ENCODE measurements at regions not wholly inside any gene's neighbourhood (a gene's known extent, or its start where the extent isn't known, plus 50 kb on each side); places are given as distances from the start of the nearest gene placed in this dataset.

DNA sequence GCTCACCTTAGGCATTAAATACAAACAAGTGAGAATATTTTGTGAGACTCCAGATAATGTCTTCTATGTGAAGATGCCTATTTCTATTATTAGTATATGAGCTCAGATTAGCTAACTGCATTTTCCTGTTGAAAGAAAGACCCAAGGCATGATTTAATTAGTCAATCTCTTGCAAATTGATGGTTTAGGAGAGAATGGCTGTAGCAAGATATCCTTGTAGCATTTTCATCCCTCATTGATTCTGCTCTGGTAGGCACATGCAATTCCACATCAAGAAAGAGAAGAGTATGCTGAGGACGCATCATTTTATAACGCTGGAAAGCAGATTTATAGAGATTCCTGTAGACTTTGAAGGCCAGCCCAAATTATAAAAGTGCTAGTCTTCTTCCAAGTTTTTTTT, 332.0 kb downstream of the SOX11 start:
- intact Hi-C loops (cut with micrococcal nuclease), result no loop called here
- ChIA-PET CTCF (no interaction called here), POLR2A (no interaction called here)
- TF ChIP-seq, protein P1, sequence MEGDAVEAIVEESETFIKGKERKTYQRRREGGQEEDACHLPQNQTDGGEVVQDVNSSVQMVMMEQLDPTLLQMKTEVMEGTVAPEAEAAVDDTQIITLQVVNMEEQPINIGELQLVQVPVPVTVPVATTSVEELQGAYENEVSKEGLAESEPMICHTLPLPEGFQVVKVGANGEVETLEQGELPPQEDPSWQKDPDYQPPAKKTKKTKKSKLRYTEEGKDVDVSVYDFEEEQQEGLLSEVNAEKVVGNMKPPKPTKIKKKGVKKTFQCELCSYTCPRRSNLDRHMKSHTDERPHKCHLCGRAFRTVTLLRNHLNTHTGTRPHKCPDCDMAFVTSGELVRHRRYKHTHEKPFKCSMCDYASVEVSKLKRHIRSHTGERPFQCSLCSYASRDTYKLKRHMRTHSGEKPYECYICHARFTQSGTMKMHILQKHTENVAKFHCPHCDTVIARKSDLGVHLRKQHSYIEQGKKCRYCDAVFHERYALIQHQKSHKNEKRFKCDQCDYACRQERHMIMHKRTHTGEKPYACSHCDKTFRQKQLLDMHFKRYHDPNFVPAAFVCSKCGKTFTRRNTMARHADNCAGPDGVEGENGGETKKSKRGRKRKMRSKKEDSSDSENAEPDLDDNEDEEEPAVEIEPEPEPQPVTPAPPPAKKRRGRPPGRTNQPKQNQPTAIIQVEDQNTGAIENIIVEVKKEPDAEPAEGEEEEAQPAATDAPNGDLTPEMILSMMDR (IDR thresholded peaks at IDR 0.05), result no peak
- Mint-ChIP-seq H3K9me3 (no peaks in the 10 kb centered on the region), H3K4me1 (no peaks in the 10 kb centered on the region), H3K4me3 (no peak overlapping the region), H3K27me3 (no peaks in the 10 kb centered on the region), H3K36me3 (ENCODE audit: low read depth) (no peaks in the 10 kb centered on the region), H3K27ac (no peak overlapping the region)
- DNase-seq (no peak), ATAC-seq (ENCODE audit: low read depth) (no peak)

DNA sequence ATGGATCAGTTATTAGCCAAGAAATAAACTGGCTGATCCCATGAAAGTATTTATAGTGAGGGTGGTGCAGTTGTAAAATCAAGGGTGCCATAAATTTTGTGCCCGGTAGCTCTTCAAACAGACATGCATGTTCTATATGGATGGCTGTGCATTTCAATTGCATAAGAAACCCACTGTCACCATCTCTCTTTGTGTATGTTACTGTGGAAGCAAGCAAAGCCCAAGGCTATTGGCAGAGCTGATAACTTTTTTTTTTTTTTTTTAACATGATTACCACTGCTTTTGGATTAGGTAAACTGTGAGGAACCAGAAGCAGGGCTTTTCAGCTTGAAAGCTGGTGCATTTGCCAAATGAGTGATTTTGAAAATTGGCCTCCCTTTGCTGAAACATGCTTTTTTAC, 332.6 kb downstream of the SOX11 start:
- ATAC-seq (ENCODE audit: low read depth), result no peak
- Mint-ChIP-seq H3K27me3 (no peaks in the 10 kb centered on the region), H3K27ac (no peak overlapping the region), H3K36me3 (ENCODE audit: low read depth) (no peaks in the 10 kb centered on the region), H3K9me3 (no peaks in the 10 kb centered on the region), H3K4me3 (no peak overlapping the region), H3K4me1 (no peaks in the 10 kb centered on the region)
- DNase-seq, result no peak
- TF ChIP-seq, protein P1 (IDR thresholded peaks at IDR 0.05), result no peak
- CTCF ChIA-PET, result no interaction called here
- POLR2A ChIA-PET, result no interaction called here
- intact Hi-C loops (cut with micrococcal nuclease), result no loop called here

DNA sequence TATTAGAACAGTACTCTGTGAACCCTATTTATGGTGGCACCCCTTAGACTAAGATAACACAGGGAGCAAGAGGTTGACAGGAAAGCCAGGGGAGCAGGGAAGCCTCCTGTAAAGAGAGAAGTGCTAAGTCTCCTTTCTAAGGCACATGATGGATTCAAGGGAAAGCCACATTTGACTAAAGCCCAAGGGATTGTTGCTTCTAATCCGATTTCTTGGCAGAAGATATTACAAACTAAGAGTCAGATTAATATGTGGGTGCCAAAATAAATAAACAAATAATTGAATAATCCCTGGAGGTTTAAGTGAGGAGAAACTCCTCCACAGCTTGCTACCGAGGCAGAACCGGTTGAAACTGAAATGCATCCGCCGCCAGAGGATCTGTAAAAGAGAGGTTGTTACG, 333.2 kb downstream of the SOX11 start:
- TF ChIP-seq, protein P1 (IDR thresholded peaks at IDR 0.05), result no peak
- ChIA-PET POLR2A (no interaction called here), CTCF (no interaction called here)
- H3K27ac Mint-ChIP-seq, result no peak overlapping the region
- no peak overlapping the region for H3K4me3 Mint-ChIP-seq
- no peaks in the 10 kb centered on the region for H3K27me3 Mint-ChIP-seq
- intact Hi-C loops (cut with micrococcal nuclease), result no loop called here
- H3K9me3 Mint-ChIP-seq, result no peaks in the 10 kb centered on the region
- DNase-seq, result no peak
- H3K36me3 Mint-ChIP-seq (ENCODE audit: low read depth), result no peaks in the 10 kb centered on the region
- no peak for ATAC-seq (ENCODE audit: low read depth)
- no peaks in the 10 kb centered on the region for H3K4me1 Mint-ChIP-seq

DNA sequence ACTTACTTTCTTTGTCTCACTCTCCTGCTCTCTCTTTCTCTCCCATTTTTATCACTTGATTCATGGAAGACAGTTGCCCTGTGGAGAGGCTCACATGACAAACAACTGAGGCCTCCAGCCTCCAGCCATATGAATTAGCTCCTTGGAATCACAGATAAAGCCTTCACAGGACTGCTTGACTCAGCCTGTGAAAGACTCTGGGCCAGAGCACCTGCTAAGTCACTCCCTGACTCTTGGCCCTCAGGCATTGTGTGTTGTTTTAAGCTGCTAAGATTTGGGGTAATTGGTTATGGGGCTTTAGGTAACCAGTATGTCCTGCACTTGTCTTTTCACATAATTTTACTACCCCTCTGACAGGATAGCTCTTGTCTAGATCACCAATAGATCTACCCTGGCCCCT, 334.9 kb downstream of the SOX11 start:
- DNase-seq, result no peak
- Mint-ChIP-seq H3K27ac (no peak overlapping the region), H3K4me3 (no peak overlapping the region), H3K36me3 (ENCODE audit: low read depth) (no peaks in the 10 kb centered on the region), H3K4me1 (no peaks in the 10 kb centered on the region), H3K27me3 (no peaks in the 10 kb centered on the region), H3K9me3 (no peaks in the 10 kb centered on the region)
- POLR2A ChIA-PET, result no interaction called here
- CTCF ChIA-PET, result no interaction called here
- TF ChIP-seq, protein P1 (IDR thresholded peaks at IDR 0.05), result no peak
- no peak for ATAC-seq (ENCODE audit: low read depth)
- intact Hi-C loops (cut with micrococcal nuclease), result no loop called here

DNA sequence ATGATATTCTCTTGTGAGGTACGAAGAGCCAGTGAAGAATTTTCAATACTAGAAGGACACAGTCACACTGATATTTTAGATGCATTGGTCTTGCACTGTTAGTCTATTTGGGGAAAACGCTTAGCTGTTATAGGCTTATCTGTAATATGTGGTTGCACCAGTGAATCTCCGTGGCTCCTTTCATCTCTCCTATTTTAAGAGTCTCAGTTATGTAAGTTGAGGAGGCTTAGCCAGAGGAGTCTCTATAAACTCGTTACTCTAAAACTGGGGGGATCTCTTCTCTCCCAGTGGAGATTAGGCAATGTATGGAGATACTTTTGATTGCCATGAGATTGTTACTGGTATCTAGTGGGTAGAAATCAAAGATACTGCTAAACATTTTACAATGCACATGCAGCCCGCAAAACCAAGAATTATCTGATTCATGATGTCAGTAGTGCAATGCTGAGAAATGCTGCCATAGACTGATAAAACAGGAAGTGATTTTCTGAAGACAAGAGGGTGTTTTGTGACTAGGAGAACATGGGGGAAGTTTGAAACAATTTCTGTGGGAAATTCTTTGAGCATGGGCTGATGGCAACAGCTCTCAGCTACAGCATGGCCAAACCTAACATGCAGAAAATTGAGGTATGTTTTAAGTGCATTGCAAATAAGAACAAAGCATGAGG, 339.1 kb downstream of the SOX11 start:
- Mint-ChIP-seq H3K4me1 (no peaks in the 10 kb centered on the region), H3K36me3 (ENCODE audit: low read depth) (no peaks in the 10 kb centered on the region), H3K9me3 (no peaks in the 10 kb centered on the region), H3K4me3 (no peak overlapping the region), H3K27me3 (no peaks in the 10 kb centered on the region), H3K27ac (no peak overlapping the region)
- ChIA-PET POLR2A (no interaction called here), CTCF (no interaction called here)
- TF ChIP-seq, protein P1 (IDR thresholded peaks at IDR 0.05), result no peak
- intact Hi-C loops (cut with micrococcal nuclease), result no loop called here
- DNase-seq (no peak), ATAC-seq (ENCODE audit: low read depth) (no peak)

All from activated B cell treated with CpG ODN at 0.5 μM for 24 hours (primary cell).